A673 (cell line): ENCODE measurements at regions not wholly inside any gene's neighbourhood (a gene's known extent, or its start where the extent isn't known, plus 50 kb on each side); places are given as distances from the start of the nearest gene placed in this dataset.

Source experiments
- BruUV-seq: library from RNA; stranded (reverse); fragments of 400-500 nt; replicated peaks from 2 replicates; lab custom pipeline; 2021; lab: Mats Ljungman, UMichigan
- CTCF ChIA-PET: fragments of 300-600 bp; sonication (Branson Sonifier 250); formaldehyde crosslinking; loops from one replicate; lab custom pipeline; 2022; ENCODE audit warnings: antibody characterized with exemption; lab: Charles Lee
- POLR2A ChIA-PET: fragments of 300-600 bp; sonication (Branson Sonifier 250); formaldehyde crosslinking; loops from one replicate; lab custom pipeline; 2022; ENCODE audit warnings: antibody characterized with exemption; ENCODE audit not compliant: low non-redundant PET; lab: Charles Lee
- DNase-seq: peaks from one replicate; pipeline ENCODE4 v3.0.0-alpha.2; 2015; ENCODE audit warnings: low spot score
- H3K27ac ChIP-seq: fragments of 200-600 bp; sonication (generic); 2 replicates; pipeline ENCODE4 v1.5.1; 2016; ENCODE audit warnings: mixed run types, low read depth, mild to moderate bottlenecking, mixed read lengths, antibody characterized with exemption, low read length; ENCODE audit not compliant: poor library complexity, severe bottlenecking
- H3K27me3 ChIP-seq: fragments of 200-600 bp; sonication (generic); replicated peaks from 2 replicates; pipeline ENCODE4 v1.6.1; 2017; ENCODE audit warnings: mixed run types, low read depth, mild to moderate bottlenecking, mixed read lengths, antibody characterized with exemption, low read length; ENCODE audit not compliant: insufficient read depth, poor library complexity
- H3K36me3 ChIP-seq: fragments of 200-600 bp; sonication (generic); 2 replicates; pipeline ENCODE4 v1.6.1; 2016; ENCODE audit warnings: mixed run types, mild to moderate bottlenecking, mixed read lengths, antibody characterized with exemption, low read length; ENCODE audit not compliant: insufficient read depth, poor library complexity, severe bottlenecking
- H3K4me1 ChIP-seq: fragments of 200-600 bp; sonication (generic); 2 replicates; pipeline ENCODE4 v1.6.1; 2017; ENCODE audit warnings: mixed run types, mild to moderate bottlenecking, mixed read lengths, antibody characterized with exemption, low read length; ENCODE audit not compliant: insufficient read depth, poor library complexity, severe bottlenecking
- H3K4me3 ChIP-seq: fragments of 200-600 bp; sonication (generic); 2 replicates; pipeline ENCODE4 v1.5.1; 2016; ENCODE audit warnings: low read depth, mixed run types, mild to moderate bottlenecking, mixed read lengths, low read length; ENCODE audit not compliant: poor library complexity, severe bottlenecking
- H3K9me3 ChIP-seq: fragments of 200-600 bp; sonication (generic); 2 replicates; pipeline ENCODE4 v1.6.1; 2016; ENCODE audit warnings: mixed run types, low read depth, mild to moderate bottlenecking, mixed read lengths, antibody characterized with exemption, low read length; ENCODE audit not compliant: poor library complexity, severe bottlenecking
- CTCF ChIP-seq: fragments of 300-800, 200-600 bp; sonication (generic); conservative IDR thresholded peaks from 2 replicates; pipeline ENCODE4 v1.5.1; 2017; ENCODE audit warnings: low read depth, mild to moderate bottlenecking, antibody characterized with exemption, low read length, moderate library complexity, mixed read lengths
- EZH2 ChIP-seq: fragments of 200-600 bp; sonication (generic); IDR thresholded peaks from 2 replicates; pipeline ENCODE4 v1.6.1; 2017; ENCODE audit warnings: borderline replicate concordance, low read depth, mild to moderate bottlenecking, mixed read lengths, antibody characterized with exemption, low read length; ENCODE audit not compliant: poor library complexity, severe bottlenecking
- intact Hi-C: fragments of 100-400 bp; cut with micrococcal nuclease; formaldehyde crosslinking; loops from one replicate; pipeline ENCODE4 v1.10.0; 2022; ENCODE audit not compliant: unreplicated experiment

- no peak for DNase-seq
- H3K27ac ChIP-seq = no peak overlapping the region
- intact Hi-C loops = loop anchor here (10.0 kb wide), 1 partner anchor 1746 kb away; no protein-coding TSS in a partner anchor
- no peaks in the 10 kb centered on the region for H3K36me3 ChIP-seq
- H3K27me3 ChIP-seq = peaks cover 35% of the 10 kb centered on the region
- POLR2A ChIA-PET = no interaction called here
- no peak overlapping the region for H3K4me3 ChIP-seq
- TF ChIP-seq CTCF (no peak), EZH2 (no peak)
- H3K9me3 ChIP-seq = no peaks in the 10 kb centered on the region
- BruUV-seq = no TSS peak
- CTCF ChIA-PET = no interaction called here
- peaks cover 7% of the 10 kb centered on the region for H3K4me1 ChIP-seq
These were observed 308.7 kb downstream of the LRATD1 start for GRCh38 chr2:14941151-14941631.

DNA sequence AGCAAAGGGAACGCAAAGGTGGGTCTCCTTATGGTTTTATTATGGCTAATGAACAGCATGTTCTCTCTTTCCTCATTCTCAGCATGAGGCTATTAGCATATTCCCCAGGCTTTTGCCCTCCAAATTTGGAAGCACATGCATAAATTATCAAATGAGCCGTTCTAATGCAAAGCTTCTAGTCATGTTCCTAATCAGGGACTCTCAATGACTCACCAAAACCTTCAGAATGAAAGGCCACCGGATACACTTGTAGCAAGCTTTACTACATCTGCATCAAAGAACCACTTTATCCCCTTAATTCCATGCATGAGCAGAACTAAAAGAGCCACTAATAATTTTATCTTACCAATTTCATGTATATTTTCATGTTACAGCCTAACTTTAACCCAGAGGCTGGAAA lies 310.5 kb downstream of the LRATD1 start:
- Histone ChIP-seq H3K4me1 (peaks cover 7% of the 10 kb centered on the region), H3K27ac (no peak overlapping the region), H3K36me3 (no peaks in the 10 kb centered on the region), H3K4me3 (no peak overlapping the region), H3K9me3 (no peaks in the 10 kb centered on the region), H3K27me3 (peaks cover 44% of the 10 kb centered on the region)
- intact Hi-C loops = loop anchor here (10.0 kb wide), 1 partner anchor 1748 kb away; no protein-coding TSS in a partner anchor
- BruUV-seq = no TSS peak
- TF ChIP-seq CTCF (no peak), EZH2 (no peak)
- ChIA-PET CTCF (interaction anchor here (1.0 kb wide), 1 partner anchor 41 kb away, joined by 3 read pairs; no protein-coding TSS in a partner anchor), POLR2A (no interaction called here)
- peak; percentile 71 for DNase-seq

- H3K27ac ChIP-seq = no peak overlapping the region
- H3K4me3 ChIP-seq = no peak overlapping the region
- no peak for TF ChIP-seq EZH2
- TF ChIP-seq CTCF = peak; percentile 78
- intact Hi-C loops = loop anchor here (5.0 to 10.0 kb wide), 2 partner anchors 1750 to 1887 kb away; no protein-coding TSS in a partner anchor
- peak; percentile 82 for DNase-seq
- H3K4me1 ChIP-seq = peaks cover 7% of the 10 kb centered on the region
- CTCF ChIA-PET = no interaction called here
- no TSS peak for BruUV-seq
- H3K27me3 ChIP-seq = peaks cover 39% of the 10 kb centered on the region
- H3K9me3 ChIP-seq = no peaks in the 10 kb centered on the region
- no peaks in the 10 kb centered on the region for H3K36me3 ChIP-seq
- POLR2A ChIA-PET = no interaction called here
These were observed 312.2 kb downstream of the LRATD1 start for GRCh38 chr2:14944562-14945346.
